H9 (cell line): ENCODE measurements at regions not wholly inside any gene's neighbourhood (a gene's known extent, or its start where the extent isn't known, plus 50 kb on each side); places are given as distances from the start of the nearest gene placed in this dataset.

ENCODE experiments used
- DNase-seq: peaks from one replicate; pipeline ENCODE4 v3.0.0-alpha.2; 2017
- H2AFZ ChIP-seq: one replicate; pipeline ENCODE4 v1.6.1; 2013; ENCODE audit warnings: mild to moderate bottlenecking, low read length, control low read depth, moderate library complexity
- H2AK5ac ChIP-seq: 2 replicates; pipeline ENCODE4 v1.6.1; 2013; ENCODE audit warnings: low read length, control low read depth, mixed read lengths; ENCODE audit not compliant: insufficient read length
- H2BK120ac ChIP-seq: one replicate; pipeline ENCODE4 v1.6.1; 2013; ENCODE audit warnings: low read depth, mild to moderate bottlenecking, low read length, control low read depth, inconsistent platforms; ENCODE audit not compliant: poor library complexity, severe bottlenecking
- H2BK12ac ChIP-seq: 2 replicates; pipeline ENCODE4 v1.6.1; 2013; ENCODE audit warnings: low read length, control low read depth, mixed read lengths, low read depth; ENCODE audit not compliant: insufficient read length
- H2BK15ac ChIP-seq: 2 replicates; pipeline ENCODE4 v1.6.1; 2013; ENCODE audit warnings: low read depth, low read length, control low read depth
- H2BK20ac ChIP-seq: one replicate; pipeline ENCODE4 v1.6.1; 2013; ENCODE audit warnings: low read depth, mild to moderate bottlenecking, low read length, control low read depth, inconsistent platforms; ENCODE audit not compliant: poor library complexity, severe bottlenecking
- H2BK5ac ChIP-seq: 2 replicates; pipeline ENCODE4 v1.6.1; 2013; ENCODE audit warnings: low read length, control low read depth, mixed read lengths; ENCODE audit not compliant: insufficient read length
- H3K14ac ChIP-seq: 2 replicates; pipeline ENCODE4 v1.6.1; 2013; ENCODE audit warnings: low read length, control low read depth; ENCODE audit not compliant: insufficient read depth
- H3K18ac ChIP-seq: 2 replicates; pipeline ENCODE4 v1.6.1; 2013; ENCODE audit warnings: low read depth, mild to moderate bottlenecking, mixed read lengths, low read length, control low read depth; ENCODE audit not compliant: insufficient read length
- H3K23ac ChIP-seq: 2 replicates; pipeline ENCODE4 v1.6.1; 2013; ENCODE audit warnings: low read length, control low read depth, mixed read lengths, low read depth; ENCODE audit not compliant: insufficient read length
- H3K23me2 ChIP-seq: 2 replicates; pipeline ENCODE4 v1.6.1; 2013; ENCODE audit warnings: low read depth, mild to moderate bottlenecking, mixed read lengths, low read length, control low read depth; ENCODE audit not compliant: insufficient read length, poor library complexity, severe bottlenecking
- H3K27ac ChIP-seq: 2 replicates; pipeline ENCODE4 v1.5.1; 2013; ENCODE audit warnings: low read length, control low read depth, mixed read lengths, low read depth; ENCODE audit not compliant: insufficient read length
- H3K27me3 ChIP-seq: 2 replicates; pipeline ENCODE4 v1.6.1; 2013; ENCODE audit warnings: low read length, control low read depth, inconsistent platforms; ENCODE audit not compliant: insufficient read depth
- H3K4ac ChIP-seq: 2 replicates; pipeline ENCODE4 v1.6.1; 2013; ENCODE audit warnings: low read depth, mild to moderate bottlenecking, control low read depth, inconsistent platforms, low read length, moderate library complexity
- H3K4me1 ChIP-seq: 2 replicates; pipeline ENCODE4 v1.6.1; 2013; ENCODE audit warnings: low read length, control low read depth, inconsistent platforms; ENCODE audit not compliant: insufficient read depth
- H3K4me2 ChIP-seq: 2 replicates; pipeline ENCODE4 v1.6.1; 2013; ENCODE audit warnings: low read length, control low read depth, mixed read lengths; ENCODE audit not compliant: insufficient read length, insufficient read depth
- H3K56ac ChIP-seq: 2 replicates; pipeline ENCODE4 v1.6.1; 2013; ENCODE audit warnings: low read depth, mild to moderate bottlenecking, mixed read lengths, low read length, control low read depth; ENCODE audit not compliant: insufficient read length
- H3K79me1 ChIP-seq: 2 replicates; pipeline ENCODE4 v1.6.1; 2013; ENCODE audit warnings: low read depth, mild to moderate bottlenecking, moderate library complexity, low read length, control low read depth, inconsistent platforms; ENCODE audit not compliant: insufficient read depth, poor library complexity, severe bottlenecking
- H3K79me2 ChIP-seq: 2 replicates; pipeline ENCODE4 v1.6.1; 2013; ENCODE audit warnings: low read length, control low read depth, inconsistent platforms; ENCODE audit not compliant: insufficient read depth
- H3K9ac ChIP-seq: 2 replicates; pipeline ENCODE4 v1.6.1; 2013; ENCODE audit warnings: low read length, control low read depth, mixed read lengths; ENCODE audit not compliant: insufficient read length; ENCODE audit errors: extremely low read depth
- H3K9me3 ChIP-seq: one replicate; pipeline ENCODE4 v1.6.1; 2013; ENCODE audit warnings: low read depth, low read length, inconsistent platforms; ENCODE audit not compliant: control insufficient read depth
- H3T11ph ChIP-seq: one replicate; pipeline ENCODE4 v1.6.1; 2013; ENCODE audit warnings: mild to moderate bottlenecking, low read length, control low read depth, inconsistent platforms
- H4K20me1 ChIP-seq: one replicate; pipeline ENCODE4 v1.6.1; 2013; ENCODE audit not compliant: control insufficient read depth, insufficient read length, insufficient read depth
- H4K5ac ChIP-seq: 2 replicates; pipeline ENCODE4 v1.6.1; 2013; ENCODE audit warnings: low read depth, mild to moderate bottlenecking, mixed read lengths, low read length, control low read depth; ENCODE audit not compliant: insufficient read length
- H4K8ac ChIP-seq: replicated peaks from 2 replicates; pipeline ENCODE4 v1.6.1; 2013; ENCODE audit warnings: low read length, control low read depth, mixed read lengths, low read depth; ENCODE audit not compliant: insufficient read length
- H4K91ac ChIP-seq: 2 replicates; pipeline ENCODE4 v1.6.1; 2013; ENCODE audit warnings: low read depth, mild to moderate bottlenecking, moderate library complexity, mixed read lengths, low read length, control low read depth; ENCODE audit not compliant: insufficient read length
- H3K27ac Mint-ChIP-seq, 3 experiments: 2 replicates in 2 of 3; 3 replicates in 1 of 3; pipeline ENCODE4 v1.8.0; 2020 to 2021; ENCODE audit warnings: mixed read lengths in 3 of 3, mild to moderate bottlenecking in 1 of 3, moderate library complexity in 1 of 3
- H3K27me3 Mint-ChIP-seq: 2 replicates; pipeline ENCODE4 v1.8.0; 2021; ENCODE audit warnings: low read depth, mild to moderate bottlenecking, moderate library complexity, mixed read lengths
- H3K36me3 Mint-ChIP-seq, 3 experiments: 2 replicates in 2 of 3; 3 replicates in 1 of 3; pipeline ENCODE4 v1.8.0; 2020 to 2021; ENCODE audit warnings: low read depth in 3 of 3, mixed read lengths in 3 of 3; ENCODE audit not compliant: insufficient read depth in 1 of 3
- H3K4me1 Mint-ChIP-seq, 2 experiments: 2 replicates each; pipeline ENCODE4 v1.8.0; 2020; ENCODE audit warnings: mixed read lengths in 2 of 2
- H3K4me3 Mint-ChIP-seq, 2 experiments: 2 replicates in 1 of 2; 3 replicates in 1 of 2; pipeline ENCODE4 v1.8.0; 2020 to 2021; ENCODE audit warnings: mild to moderate bottlenecking in 2 of 2, mixed read lengths in 2 of 2, moderate library complexity in 1 of 2
- H3K9me3 Mint-ChIP-seq, 2 experiments: 2 replicates in 1 of 2; 3 replicates in 1 of 2; pipeline ENCODE4 v1.8.0; 2020; ENCODE audit warnings: mild to moderate bottlenecking in 2 of 2, mixed read lengths in 2 of 2, moderate library complexity in 1 of 2
- CTCF ChIP-seq: fragments of 200-600 bp; sonication (generic); conservative IDR thresholded peaks from 3 replicates; pipeline ENCODE4 v1.8.0; 2021; ENCODE audit warnings: antibody characterized with exemption, mild to moderate bottlenecking
- WGBS: extraction: QIAGEN DNeasy Blood & Tissue Kit; methylation state at CpG from one replicate; pipeline ENCODE4 v1.1.7; 2013; ENCODE audit warnings: missing lambda C conversion rate, low lambda C conversion rate, mixed read lengths; ENCODE audit not compliant: insufficient read length; ENCODE audit errors: extremely low coverage; 5-methylcytosine and 5-hydroxymethylcytosine counted together

DNA sequence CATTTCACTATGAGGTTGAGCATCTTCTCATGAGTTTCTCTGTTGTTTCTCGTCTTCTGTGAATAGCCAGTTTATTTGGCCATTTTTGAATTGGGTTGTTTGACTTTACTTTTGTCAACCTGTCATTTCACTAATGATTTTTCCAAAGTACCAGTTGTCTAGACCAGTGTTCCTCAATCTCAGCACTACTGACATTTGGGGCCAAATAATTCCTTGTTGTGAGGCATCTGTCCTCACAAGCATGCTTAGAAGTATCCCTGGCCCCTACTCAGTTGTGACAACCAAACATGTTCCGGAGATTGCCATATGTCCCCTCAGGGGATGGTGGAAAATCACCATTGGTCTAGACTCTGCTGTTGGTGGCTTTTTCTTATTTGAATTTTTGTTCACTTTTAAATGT lies 87.7 kb upstream of the GNAZ start:
- H3K27me3 Mint-ChIP-seq = peaks cover 82% of the 10 kb centered on the region
- H3K36me3 Mint-ChIP-seq = peaks cover 5 to 9% (median 8%) of the 10 kb centered on the region in 3 experiments; a peak in 6 of 7 replicates
- H3K27ac Mint-ChIP-seq = no peak overlapping the region
- no CpG with 5 or more reads among the region's 2 CpGs for WGBS
- Histone ChIP-seq H2BK120ac (no peak overlapping the region), H4K91ac (no peak overlapping the region), H3K79me2 (no peaks in the 10 kb centered on the region), H4K8ac (no peak overlapping the region), H3T11ph (no peak overlapping the region), H4K5ac (no peak overlapping the region), H3K23ac (no peak overlapping the region), H2AK5ac (no peak overlapping the region), H2BK20ac (no peak overlapping the region), H4K20me1 (no peaks in the 10 kb centered on the region), H3K27ac (no peak overlapping the region), H3K9ac (no peak overlapping the region), H3K14ac (no peak overlapping the region), H2AFZ (no peak overlapping the region), H3K4me2 (no peak overlapping the region), H3K23me2 (no peaks in the 10 kb centered on the region), H3K56ac (no peak overlapping the region), H2BK15ac (no peak overlapping the region), H2BK12ac (no peak overlapping the region), H2BK5ac (no peak overlapping the region), H3K9me3 (peaks cover 29% of the 10 kb centered on the region), H3K4ac (no peak overlapping the region), H3K27me3 (no peaks in the 10 kb centered on the region; the same call in 1 of the 2 replicates), H3K18ac (no peak overlapping the region), H3K4me1 (no peaks in the 10 kb centered on the region), H3K79me1 (no peaks in the 10 kb centered on the region)
- TF ChIP-seq CTCF = no peak
- H3K4me3 Mint-ChIP-seq = no peak overlapping the region
- H3K9me3 Mint-ChIP-seq = peaks cover 36 to 46% of the 10 kb centered on the region in 2 experiments
- H3K4me1 Mint-ChIP-seq = no peaks in the 10 kb centered on the region
- no peak for DNase-seq
